Loucy (cell line): ENCODE measurements at regions not wholly inside any gene's neighbourhood (a gene's known extent, or its start where the extent isn't known, plus 50 kb on each side); places are given as distances from the start of the nearest gene placed in this dataset.

Experiments
- CTCF ChIP-seq: fragments of 200-600 bp; sonication (generic); conservative IDR thresholded peaks from 2 replicates; pipeline ENCODE4 v1.5.1; 2014; ENCODE audit warnings: mild to moderate bottlenecking, antibody characterized with exemption, low read length
- EZH2phosphoT487 ChIP-seq: fragments of 200-600 bp; IDR thresholded peaks from 2 replicates; pipeline ENCODE4 v1.6.1; 2018; ENCODE audit warnings: antibody characterized with exemption, mild to moderate bottlenecking, moderate library complexity, borderline replicate concordance

DNA sequence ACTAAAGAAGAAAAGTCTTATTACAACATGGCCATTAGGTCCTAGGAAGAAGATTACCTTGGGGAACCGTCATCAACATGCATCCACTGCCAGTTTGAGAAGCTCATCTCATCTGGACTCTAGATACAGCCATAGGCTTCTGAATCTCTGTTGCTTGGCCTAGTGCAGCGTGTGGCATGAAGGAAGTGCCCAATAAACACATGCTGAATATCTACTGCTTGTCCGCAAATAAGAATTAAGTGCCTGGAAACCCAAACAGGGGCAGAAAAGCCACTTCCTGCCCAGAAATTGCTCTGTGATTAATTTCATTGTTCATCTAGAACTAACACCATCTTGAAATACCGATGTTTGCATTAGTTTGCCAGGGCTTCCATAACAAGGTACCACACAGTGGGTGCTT lies 241.1 kb upstream of the KLF3 start:
- TF ChIP-seq CTCF (no peak), EZH2phosphoT487 (no peak)
